K562 (cell line): ENCODE measurements at regions not wholly inside any gene's neighbourhood (a gene's known extent, or its start where the extent isn't known, plus 50 kb on each side); places are given as distances from the start of the nearest gene placed in this dataset.

Experiments used
- ATAC-seq: fragments of 200-7000 bp; cut with Tn5 transposase; 3 replicates; pipeline ENCODE4 v1.9.1; 2020; ENCODE audit warnings: moderate library complexity
- BruUV-seq: library from RNA; stranded (reverse); fragments of 400-500 nt; replicated peaks from 2 replicates; lab custom pipeline; 2021; lab: Mats Ljungman, UMichigan
- CTCF ChIA-PET: fragments of 300-600 bp; formaldehyde crosslinking; extraction: SDS; loops from one replicate; lab custom pipeline; 2021; ENCODE audit warnings: low intra/inter-chr PET ratio; lab: Yijun Ruan, JAX
- POLR2A ChIA-PET: fragments of 300-600, 350-650 bp; sonication (Branson Sonifier 250); formaldehyde crosslinking; extraction: SDS; loops from one replicate; lab custom pipeline; 2021; ENCODE audit warnings: antibody characterized with exemption, inconsistent platforms; lab: Yijun Ruan, JAX
- DNase-seq, 4 experiments: peaks; one replicate each; pipeline versions ENCODE4 v3.0.0 to v3.0.0-alpha.2; 2011 to 2018; ENCODE audit warnings: low spot score in 3 of 4, mixed read lengths in 3 of 4; ENCODE audit errors: extremely low read depth in 1 of 4
- FAIRE-seq: peaks from 2 replicates; lab custom pipeline; 2011; peaks lifted over from hg19 to GRCh38; lab: Jason Lieb, UNC
- H2AFZ ChIP-seq: 2 replicates; pipeline ENCODE4 v1.6.0; 2011; ENCODE audit warnings: low read depth, low read length, control low read depth, inconsistent platforms
- H3K27ac ChIP-seq: fragments of 200-600 bp; 3 replicates; pipeline ENCODE4 v1.8.0; 2011; ENCODE audit warnings: low read depth, mild to moderate bottlenecking, control low read depth, inconsistent platforms, low read length, moderate library complexity, mixed read lengths; ENCODE audit errors: extremely low read depth
- H3K27me3 ChIP-seq, 2 experiments: fragments of 300-600 bp in 1 of 2; 2 replicates in 1 of 2; 3 replicates in 1 of 2; pipeline versions ENCODE4 v1.6.0 to v1.8.0; 2011; ENCODE audit warnings: inconsistent platforms in 2 of 2, low read length in 2 of 2, mild to moderate bottlenecking in 1 of 2, mixed read lengths in 1 of 2, moderate library complexity in 1 of 2; ENCODE audit not compliant: control insufficient read depth in 2 of 2, insufficient read depth in 2 of 2
- H3K36me3 ChIP-seq: fragments of 300-600 bp; 3 replicates; pipeline ENCODE4 v1.8.0; 2011; ENCODE audit warnings: mild to moderate bottlenecking, low read length, inconsistent platforms; ENCODE audit not compliant: control insufficient read depth, insufficient read depth
- H3K4me1 ChIP-seq, 2 experiments: fragments of 200-600 bp in 1 of 2; replicated peaks in 1 of 2; 2 replicates in 1 of 2; 3 replicates in 1 of 2; pipeline versions ENCODE4 v1.5.1 to v1.8.0; 2011; ENCODE audit warnings: inconsistent platforms in 2 of 2, low read length in 2 of 2, mild to moderate bottlenecking in 1 of 2, mixed read lengths in 1 of 2, moderate library complexity in 1 of 2; ENCODE audit not compliant: control insufficient read depth in 2 of 2, insufficient read depth in 2 of 2
- H3K4me2 ChIP-seq: 2 replicates; pipeline ENCODE4 v1.6.1; 2011; ENCODE audit warnings: low read length, control low read depth, inconsistent platforms, mixed read lengths; ENCODE audit not compliant: insufficient read depth
- H3K4me3 ChIP-seq: fragments of 200-600 bp; sonication (generic), shearing (Covaris generic); 2 replicates; pipeline ENCODE4 v1.5.1; 2016; ENCODE audit warnings: control low read depth, inconsistent platforms
- H3K79me2 ChIP-seq: fragments of 200-600 bp; 3 replicates; pipeline ENCODE4 v1.8.0; 2011; ENCODE audit warnings: low read length, inconsistent platforms; ENCODE audit not compliant: control insufficient read depth, insufficient read depth
- H3K9ac ChIP-seq, 2 experiments: 2 replicates each; pipeline versions ENCODE4 v1.6.0 to v1.6.1; 2011; ENCODE audit warnings: low read depth in 2 of 2, low read length in 2 of 2, control low read depth in 1 of 2, inconsistent platforms in 1 of 2, mild to moderate bottlenecking in 1 of 2, mixed read lengths in 1 of 2; ENCODE audit not compliant: insufficient read depth in 1 of 2
- H3K9me1 ChIP-seq: one replicate; pipeline ENCODE4 v1.6.0; 2011; ENCODE audit warnings: inconsistent platforms, mild to moderate bottlenecking, low read length, moderate library complexity; ENCODE audit not compliant: control insufficient read depth, insufficient read depth
- H3K9me3 ChIP-seq: replicated peaks from 2 replicates; pipeline ENCODE4 v1.5.1; 2011; ENCODE audit warnings: low read depth, low read length, inconsistent platforms; ENCODE audit not compliant: control insufficient read depth, insufficient read depth
- H4K20me1 ChIP-seq: replicated peaks from 2 replicates; pipeline ENCODE4 v1.6.1; 2011; ENCODE audit warnings: low read length, inconsistent platforms, mixed read lengths; ENCODE audit not compliant: control insufficient read depth, insufficient read depth
- CBX1 ChIP-seq: sonication (generic); IDR thresholded peaks from 2 replicates; pipeline ENCODE4 v1.6.1; 2016; ENCODE audit warnings: antibody characterized with exemption, low read depth, mild to moderate bottlenecking
- ELF4 ChIP-seq: fragments of 450-650 bp; formaldehyde crosslinking; IDR thresholded peaks from 2 replicates; pipeline ENCODE4 v1.4.0; 2022; ENCODE audit warnings: missing genetic modification characterization
- PHF21A ChIP-seq: fragments of 450-650 bp; IDR thresholded peaks from 2 replicates; pipeline ENCODE4 v1.6.1; 2017; ENCODE audit warnings: low read depth, borderline replicate concordance
- RUNX1 ChIP-seq: sonication (generic); IDR thresholded peaks from 2 replicates; pipeline ENCODE4 v1.6.1; 2016; ENCODE audit warnings: antibody characterized with exemption, low read depth
- SAP30 ChIP-seq: fragments of 200-600 bp; sonication (generic); IDR thresholded peaks from 2 replicates; pipeline ENCODE4 v1.6.1; 2012; ENCODE audit warnings: borderline replicate concordance, low read depth, mild to moderate bottlenecking, moderate library complexity, low read length, control low read depth, inconsistent platforms; ENCODE audit not compliant: insufficient read depth, poor library complexity, severe bottlenecking
- SPI1 ChIP-seq: IDR thresholded peaks from 2 replicates; pipeline ENCODE4 v1.6.1; 2011; ENCODE audit warnings: low read depth, low read length, control low read depth, borderline replicate concordance
- TAF9B ChIP-seq: fragments of 450-650 bp; IDR thresholded peaks from 2 replicates; pipeline ENCODE4 v1.6.1; 2018; ENCODE audit warnings: mild to moderate bottlenecking; ENCODE audit not compliant: partially characterized antibody
- U2AF1 ChIP-seq: fragments of 200-400 bp; formaldehyde crosslinking; optimal IDR thresholded peaks from 2 replicates; pipeline ENCODE3; 2017; ENCODE audit warnings: mild to moderate bottlenecking, low read depth, low read length, moderate library complexity
- YY1 ChIP-seq, 3 experiments: IDR thresholded peaks; 2 replicates each; pipeline ENCODE4 v1.6.1; 2011; ENCODE audit warnings: low read length in 2 of 3, mild to moderate bottlenecking in 2 of 3, moderate library complexity in 2 of 3, borderline replicate concordance in 1 of 3, control low read depth in 1 of 3, low read depth in 1 of 3; ENCODE audit not compliant: insufficient read depth in 3 of 3, insufficient replicate concordance in 2 of 3, control insufficient read depth in 1 of 3, insufficient read length in 1 of 3; ENCODE audit errors: extremely low read depth in 1 of 3
- ZC3H4 ChIP-seq: sonication (generic); formaldehyde crosslinking; IDR thresholded peaks from 2 replicates; pipeline ENCODE4 v1.9.0; 2021; ENCODE audit warnings: missing genetic modification reagents, borderline replicate concordance
- ZNF184 ChIP-seq: sonication (generic); formaldehyde crosslinking; IDR thresholded peaks from 2 replicates; pipeline ENCODE4 v1.5.0; 2020; ENCODE audit warnings: missing genetic modification reagents
- ZNF274 ChIP-seq: IDR thresholded peaks from 2 replicates; pipeline ENCODE4 v1.6.1; 2011; ENCODE audit warnings: low read depth, mild to moderate bottlenecking, low read length, moderate library complexity, borderline replicate concordance
- ZNF707 ChIP-seq: fragments of 250-450 bp; sonication (Bioruptor Pico); conservative IDR thresholded peaks from 2 replicates; pipeline ENCODE4 v1.8.0; 2022; ENCODE audit warnings: inconsistent platforms, mild to moderate bottlenecking, moderate library complexity
- ZNF75A ChIP-seq: fragments of 450-650 bp; formaldehyde crosslinking; IDR thresholded peaks from 2 replicates; pipeline ENCODE4 v1.4.0; 2020; ENCODE audit warnings: mild to moderate bottlenecking
- ZNF764 ChIP-seq: fragments of 250-450 bp; sonication (Bioruptor Pico); IDR thresholded peaks from 2 replicates; pipeline ENCODE4 v1.4.0; 2020; ENCODE audit warnings: low read depth, mild to moderate bottlenecking, moderate library complexity
- WGBS: fragments of 100-300 bp; shearing (Covaris generic); methylation state at CpG from one replicate; pipeline ENCODE4 v1.1.6; 2016; ENCODE audit warnings: low coverage, mixed read lengths; ENCODE audit not compliant: insufficient coverage; ENCODE audit errors: missing lambda C conversion rate; 5-methylcytosine and 5-hydroxymethylcytosine counted together
- in situ Hi-C: fragments of 300-500 bp; cut with MboI; formaldehyde crosslinking; loops from 4 replicates; pipeline ENCODE4 v1.15.0; 2018; ENCODE audit warnings: inconsistent platforms, mixed read lengths
- intact Hi-C: fragments of 100-400 bp; cut with micrococcal nuclease; formaldehyde crosslinking; loops from 2 replicates; pipeline ENCODE4 v1.14.2; 2022
- TF ChIP-seq, protein P1 (sequence below): sonication (generic); formaldehyde crosslinking; IDR thresholded peaks from 2 replicates; pipeline ENCODE4 v1.8.0; 2022; ENCODE audit warnings: missing genetic modification reagents, mild to moderate bottlenecking, borderline replicate concordance
- TF ChIP-seq, protein P2 (sequence below): fragments of 250-450 bp; sonication (Bioruptor Pico); IDR thresholded peaks from 2 replicates; pipeline ENCODE4 v1.5.0; 2020; ENCODE audit warnings: mild to moderate bottlenecking

DNA sequence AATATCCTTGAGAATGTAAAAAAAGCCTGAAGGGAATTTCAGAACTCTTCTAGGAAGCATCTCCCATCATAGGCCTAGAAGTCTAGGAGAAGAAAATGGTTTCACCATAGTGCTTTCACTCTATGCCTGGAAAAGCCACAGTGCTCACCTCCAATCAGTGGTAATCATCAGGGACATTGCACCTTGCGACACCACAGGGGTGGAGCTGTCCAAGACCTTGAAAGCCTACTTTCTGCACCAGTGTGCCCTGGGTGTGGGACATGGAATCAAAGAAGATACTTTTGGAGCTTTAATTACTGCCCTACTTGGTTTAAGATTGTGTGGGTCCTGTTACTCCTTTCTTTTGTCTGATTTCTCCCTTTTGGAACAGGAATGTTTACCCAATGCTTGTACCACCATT lies 146.8 kb upstream of the NDST4 start:
- intact Hi-C loops = no loop called here
- 0% methylated on average over 1 of the region's 1 CpG for WGBS
- TF ChIP-seq SAP30 = no peak
- no peak for TF ChIP-seq ZNF184 (CRISPR knock-in tag)
- TF ChIP-seq, protein P1, sequence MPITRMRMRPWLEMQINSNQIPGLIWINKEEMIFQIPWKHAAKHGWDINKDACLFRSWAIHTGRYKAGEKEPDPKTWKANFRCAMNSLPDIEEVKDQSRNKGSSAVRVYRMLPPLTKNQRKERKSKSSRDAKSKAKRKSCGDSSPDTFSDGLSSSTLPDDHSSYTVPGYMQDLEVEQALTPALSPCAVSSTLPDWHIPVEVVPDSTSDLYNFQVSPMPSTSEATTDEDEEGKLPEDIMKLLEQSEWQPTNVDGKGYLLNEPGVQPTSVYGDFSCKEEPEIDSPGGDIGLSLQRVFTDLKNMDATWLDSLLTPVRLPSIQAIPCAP (CRISPR knock-in tag) = no peak
- TF ChIP-seq, protein P2, sequence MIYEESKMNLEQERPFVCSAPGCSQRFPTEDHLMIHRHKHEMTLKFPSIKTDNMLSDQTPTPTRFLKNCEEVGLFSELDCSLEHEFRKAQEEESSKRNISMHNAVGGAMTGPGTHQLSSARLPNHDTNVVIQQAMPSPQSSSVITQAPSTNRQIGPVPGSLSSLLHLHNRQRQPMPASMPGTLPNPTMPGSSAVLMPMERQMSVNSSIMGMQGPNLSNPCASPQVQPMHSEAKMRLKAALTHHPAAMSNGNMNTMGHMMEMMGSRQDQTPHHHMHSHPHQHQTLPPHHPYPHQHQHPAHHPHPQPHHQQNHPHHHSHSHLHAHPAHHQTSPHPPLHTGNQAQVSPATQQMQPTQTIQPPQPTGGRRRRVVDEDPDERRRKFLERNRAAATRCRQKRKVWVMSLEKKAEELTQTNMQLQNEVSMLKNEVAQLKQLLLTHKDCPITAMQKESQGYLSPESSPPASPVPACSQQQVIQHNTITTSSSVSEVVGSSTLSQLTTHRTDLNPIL (CRISPR knock-in tag) = no peak
- TF ChIP-seq TAF9B = no peak
- no peak for TF ChIP-seq ELF4 (CRISPR knock-in tag)
- TF ChIP-seq CBX1 = no peak
- TF ChIP-seq RUNX1 = no peak
- TF ChIP-seq ZNF764 (CRISPR knock-in tag) = no peak
- TF ChIP-seq ZNF274 = no peak
- TF ChIP-seq ZNF707 = no peak
- TF ChIP-seq YY1 (IDR thresholded peaks at IDR 0.05; ENCODE audit: borderline replicate concordance in 1 of 3, control insufficient read depth in 1 of 3, extremely low read depth in 1 of 3, insufficient read depth in 3 of 3, insufficient read length in 1 of 3, insufficient replicate concordance in 2 of 3, low read depth in 1 of 3, low read length in 2 of 3) = no peak
- no peak for TF ChIP-seq PHF21A
- TF ChIP-seq SPI1 = no peak
- TF ChIP-seq ZNF75A (CRISPR knock-in tag) = no peak
- no peak for TF ChIP-seq U2AF1
- no peak for TF ChIP-seq ZC3H4 (CRISPR knock-in tag)

More for the DNA sequence above, 146.8 kb upstream of the NDST4 start:
- no peak overlapping the region for H3K4me2 ChIP-seq
- no peaks in the 10 kb centered on the region for H3K27me3 ChIP-seq
- DNase-seq (no peak), ATAC-seq (no peak), FAIRE-seq (no peak)
- no peaks in the 10 kb centered on the region for H4K20me1 ChIP-seq
- no peaks in the 10 kb centered on the region for H3K36me3 ChIP-seq
- ChIA-PET CTCF (no interaction called here), POLR2A (no interaction called here)
- no peak overlapping the region for H2AFZ ChIP-seq
- no peak overlapping the region for H3K4me3 ChIP-seq
- no peak overlapping the region for H3K27ac ChIP-seq
- no peaks in the 10 kb centered on the region for H3K9me1 ChIP-seq
- H3K4me1 ChIP-seq = no peaks in the 10 kb centered on the region
- 0 out of 2 replicates have a peak, but pooled peaks cover 2% of the 10 kb centered on the region for H3K9me3 ChIP-seq
- H3K79me2 ChIP-seq = no peaks in the 10 kb centered on the region
- H3K9ac ChIP-seq = no peak overlapping the region
- in situ Hi-C loops = no loop called here
- no TSS peak for BruUV-seq
